Activated naive CD4-positive, alpha-beta T cell treated with anti-CD3 and anti-CD28 coated beads, Interleukin-2, amount 10 ng/mL, durations not matched to agents 7 days and 5 days (primary cell): ENCODE measurements at regions not wholly inside any gene's neighbourhood (a gene's known extent, or its start where the extent isn't known, plus 50 kb on each side); places are given as distances from the start of the nearest gene placed in this dataset.

ENCODE experiments used
- CTCF ChIA-PET: fragments of 350-600 bp; sonication (Branson Sonifier 250); formaldehyde crosslinking; loops from one replicate; lab custom pipeline; 2021; ENCODE audit warnings: antibody characterized with exemption; lab: Charles Lee
- DNase-seq: peaks from one replicate; pipeline ENCODE4 v3.0.0-alpha.2; 2020
- H3K27ac Mint-ChIP-seq: one replicate; pipeline ENCODE4 v1.8.0; 2021; ENCODE audit warnings: mild to moderate bottlenecking, moderate library complexity, mixed read lengths
- H3K27me3 Mint-ChIP-seq: one replicate; pipeline ENCODE4 v1.8.0; 2021; ENCODE audit warnings: mild to moderate bottlenecking, mixed read lengths
- H3K36me3 Mint-ChIP-seq: one replicate; pipeline ENCODE4 v1.8.0; 2021; ENCODE audit warnings: mixed read lengths
- H3K4me1 Mint-ChIP-seq: one replicate; pipeline ENCODE4 v1.8.0; 2021; ENCODE audit warnings: mixed read lengths
- H3K4me3 Mint-ChIP-seq: one replicate; pipeline ENCODE4 v1.8.0; 2021; ENCODE audit warnings: mild to moderate bottlenecking, moderate library complexity, mixed read lengths
- H3K9me3 Mint-ChIP-seq: one replicate; pipeline ENCODE4 v1.8.0; 2021; ENCODE audit warnings: mixed read lengths

DNA sequence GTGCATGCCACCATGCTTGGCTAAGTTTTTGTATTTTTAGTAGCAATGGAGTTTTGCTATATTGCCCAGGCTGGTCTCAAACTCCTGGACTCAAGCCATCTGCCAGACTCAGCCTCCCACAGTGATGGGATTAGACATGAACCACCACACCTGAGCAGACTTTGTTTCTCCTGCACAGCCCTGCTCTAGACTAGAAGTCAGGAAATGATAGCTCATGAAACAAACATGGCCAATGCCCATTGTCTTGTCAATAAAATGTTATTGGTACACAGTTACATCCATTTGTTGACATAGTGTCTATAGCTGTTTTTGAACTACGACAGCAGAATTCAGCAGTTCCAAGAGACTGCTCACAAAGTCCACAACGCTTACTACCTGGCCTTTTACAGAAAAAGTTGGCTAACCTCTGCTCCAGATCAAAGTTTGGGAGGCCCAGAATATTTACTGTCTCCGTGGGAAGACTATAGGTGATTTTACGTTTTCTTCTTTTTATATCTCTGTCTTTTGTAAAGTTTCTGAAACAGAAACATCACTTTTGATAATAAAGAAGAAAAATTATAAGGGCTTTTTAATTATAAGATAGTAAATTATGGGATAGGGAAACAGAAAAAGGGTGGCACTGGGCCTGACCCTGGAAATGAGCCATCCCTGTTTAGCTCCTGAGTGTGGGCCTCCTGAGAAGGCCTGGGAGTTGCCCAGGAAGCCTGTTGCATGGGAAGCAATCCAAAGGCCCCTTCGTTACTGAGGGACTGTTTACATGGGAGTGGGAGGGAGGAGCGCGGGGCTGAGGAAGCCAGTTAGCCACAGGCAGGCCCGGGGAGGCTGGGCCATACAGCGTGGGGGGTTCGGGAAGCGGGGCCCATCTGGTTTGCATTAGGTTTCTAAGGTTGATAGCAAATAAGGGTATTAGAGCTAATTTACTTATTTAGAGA, 201.5 kb downstream of the IRF8 start:
- CTCF ChIA-PET, result no interaction called here
- DNase-seq, result no peak
- Mint-ChIP-seq H3K27me3 (peaks cover 7% of the 10 kb centered on the region), H3K9me3 (no peaks in the 10 kb centered on the region), H3K36me3 (no peaks in the 10 kb centered on the region), H3K4me1 (no peaks in the 10 kb centered on the region), H3K27ac (no peak overlapping the region), H3K4me3 (no peak overlapping the region)

DNA sequence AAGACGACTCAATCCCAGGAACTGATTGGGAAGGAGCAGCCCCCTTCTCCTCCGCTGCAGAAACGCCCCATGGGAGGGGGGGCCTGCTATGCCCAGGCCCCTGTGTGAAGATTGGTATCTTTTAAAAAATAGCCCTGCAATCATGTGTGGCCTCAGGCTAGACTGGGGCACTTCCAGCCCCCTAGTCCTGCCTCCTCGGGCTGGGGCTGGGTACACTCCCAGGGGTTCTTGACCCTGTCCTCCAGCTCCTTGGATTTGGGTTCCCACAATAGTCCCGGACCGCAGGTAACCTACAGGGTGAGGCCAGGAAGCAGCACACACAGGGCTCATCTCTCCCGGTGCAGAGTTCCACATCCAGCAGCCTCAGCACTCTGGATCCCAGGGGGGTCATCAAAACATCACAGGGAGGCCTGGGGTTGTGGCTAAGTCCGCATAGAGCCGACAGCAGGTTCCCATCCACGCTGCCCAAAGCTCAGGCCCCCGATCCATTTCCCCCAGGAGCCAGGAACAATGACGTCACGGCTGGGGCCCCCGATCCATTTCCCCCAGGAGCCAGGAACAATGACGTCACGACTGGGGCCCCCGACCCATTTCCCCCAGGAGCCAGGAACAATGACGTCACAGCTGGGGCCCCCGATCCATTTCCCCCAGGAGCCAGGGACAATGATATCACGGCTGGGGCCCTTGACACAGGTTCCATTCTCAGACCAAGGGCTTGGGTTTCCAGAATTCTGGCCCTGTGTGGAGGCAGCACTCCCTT, 202.4 kb downstream of the IRF8 start:
- Mint-ChIP-seq H3K4me3 (no peak overlapping the region), H3K9me3 (no peaks in the 10 kb centered on the region), H3K4me1 (no peaks in the 10 kb centered on the region), H3K36me3 (no peaks in the 10 kb centered on the region), H3K27me3 (peaks cover 7% of the 10 kb centered on the region), H3K27ac (no peak overlapping the region)
- CTCF ChIA-PET, result no interaction called here
- no peak for DNase-seq

DNA sequence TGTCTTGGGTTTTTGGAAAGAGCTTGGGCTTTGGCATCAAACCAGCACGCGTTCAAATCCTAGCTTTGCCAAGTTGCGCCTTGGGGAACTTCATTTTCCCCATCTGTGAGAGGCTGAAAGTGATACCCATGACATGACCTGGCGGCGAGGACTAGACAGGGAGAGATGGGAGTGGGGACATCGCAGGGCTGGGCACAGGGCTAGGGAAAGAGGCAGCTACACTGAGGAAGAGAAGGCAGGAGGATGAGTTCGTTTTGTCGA, 202.9 kb downstream of the IRF8 start:
- no peaks in the 10 kb centered on the region for H3K36me3 Mint-ChIP-seq
- peaks cover 7% of the 10 kb centered on the region for H3K27me3 Mint-ChIP-seq
- no peak for DNase-seq
- H3K4me1 Mint-ChIP-seq, result no peaks in the 10 kb centered on the region
- H3K4me3 Mint-ChIP-seq, result no peak overlapping the region
- H3K9me3 Mint-ChIP-seq, result no peaks in the 10 kb centered on the region
- no peak overlapping the region for H3K27ac Mint-ChIP-seq
- CTCF ChIA-PET, result no interaction called here

DNA sequence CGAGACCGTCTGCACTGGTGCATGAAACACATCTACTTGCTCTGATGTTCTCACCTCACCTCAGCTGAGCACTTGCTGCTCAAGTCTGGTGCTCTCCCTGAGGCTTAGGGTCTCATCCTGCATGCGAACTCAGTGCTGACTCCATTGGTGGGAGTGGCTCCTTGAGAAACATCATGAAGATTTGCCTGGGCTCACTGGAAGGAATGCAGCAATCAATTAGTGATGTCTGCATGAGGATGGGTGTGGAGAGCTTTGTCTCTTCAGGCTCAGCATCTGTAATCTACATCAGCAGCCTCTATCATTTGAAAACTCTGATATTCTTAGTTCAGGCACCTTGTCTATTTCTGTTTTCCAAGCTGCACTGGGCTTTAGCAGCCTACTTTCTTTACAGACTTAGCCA, 204.4 kb downstream of the IRF8 start:
- H3K27me3 Mint-ChIP-seq, result peaks cover 7% of the 10 kb centered on the region
- H3K4me3 Mint-ChIP-seq, result no peak overlapping the region
- no peaks in the 10 kb centered on the region for H3K36me3 Mint-ChIP-seq
- H3K27ac Mint-ChIP-seq, result no peak overlapping the region
- DNase-seq, result no peak
- CTCF ChIA-PET, result no interaction called here
- no peaks in the 10 kb centered on the region for H3K4me1 Mint-ChIP-seq
- H3K9me3 Mint-ChIP-seq, result no peaks in the 10 kb centered on the region

DNA sequence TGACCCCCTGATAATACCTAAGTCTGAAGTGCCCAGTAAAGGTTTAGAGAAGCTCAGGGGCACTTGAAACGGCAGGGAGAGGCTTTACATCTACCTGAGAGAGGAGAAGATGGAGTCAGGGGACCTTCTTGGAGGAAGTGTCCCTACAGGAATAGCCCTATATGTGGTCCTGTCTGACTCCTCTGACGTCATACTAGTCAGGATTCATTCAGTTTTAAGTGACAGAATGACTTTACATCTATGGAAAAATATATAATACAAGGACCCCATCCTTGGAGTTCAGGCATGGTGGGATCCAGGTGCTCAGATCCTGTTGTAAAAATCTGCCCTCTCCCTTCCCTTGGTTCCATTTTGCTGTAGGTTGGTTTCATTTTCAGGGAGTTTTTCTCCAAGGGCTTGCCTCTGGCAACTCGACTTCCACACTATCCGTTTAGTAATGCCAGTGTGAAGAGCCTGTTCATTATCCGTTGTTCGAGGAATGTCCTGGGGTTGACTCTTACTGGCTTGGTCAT, 205.6 kb downstream of the IRF8 start:
- CTCF ChIA-PET, result no interaction called here
- H3K9me3 Mint-ChIP-seq, result no peaks in the 10 kb centered on the region
- H3K27me3 Mint-ChIP-seq, result peaks cover 7% of the 10 kb centered on the region
- DNase-seq, result no peak
- no peaks in the 10 kb centered on the region for H3K36me3 Mint-ChIP-seq
- no peak overlapping the region for H3K27ac Mint-ChIP-seq
- H3K4me3 Mint-ChIP-seq, result no peak overlapping the region
- no peaks in the 10 kb centered on the region for H3K4me1 Mint-ChIP-seq

DNA sequence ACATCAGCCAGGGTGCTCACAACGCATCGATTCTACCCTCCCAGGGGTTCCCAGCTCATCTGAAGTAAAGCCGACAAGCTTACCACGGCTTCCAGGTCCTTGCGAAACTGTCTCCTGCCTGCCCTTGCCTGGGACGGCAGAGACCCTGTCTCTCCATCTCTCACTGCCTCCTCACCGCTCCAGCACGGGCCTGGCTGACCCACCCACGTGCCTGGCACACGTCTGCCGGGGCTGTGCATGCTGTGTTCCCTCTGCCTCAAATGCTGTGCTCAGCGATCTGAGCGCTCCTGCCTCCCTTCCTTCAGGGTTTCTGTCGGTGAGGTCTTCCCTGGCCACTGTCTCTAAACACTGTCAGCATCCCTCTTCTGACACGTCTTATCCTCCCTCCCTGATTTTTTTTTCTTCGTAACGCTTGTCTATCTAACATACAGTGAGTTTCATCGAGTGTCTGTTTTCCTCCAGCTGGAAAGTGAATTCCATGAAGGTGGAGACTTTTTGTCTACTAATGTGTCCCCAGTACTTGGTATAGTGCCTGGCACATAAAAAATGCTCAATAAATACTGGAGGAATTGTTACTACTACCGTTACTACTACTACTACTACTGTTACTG, 208.4 kb downstream of the IRF8 start:
- peaks cover 3% of the 10 kb centered on the region for H3K9me3 Mint-ChIP-seq
- DNase-seq, result no peak
- CTCF ChIA-PET, result no interaction called here
- no peak overlapping the region for H3K27ac Mint-ChIP-seq
- H3K27me3 Mint-ChIP-seq, result peaks cover under 1% of the 10 kb centered on the region
- no peaks in the 10 kb centered on the region for H3K36me3 Mint-ChIP-seq
- H3K4me1 Mint-ChIP-seq, result no peaks in the 10 kb centered on the region
- no peak overlapping the region for H3K4me3 Mint-ChIP-seq

DNA sequence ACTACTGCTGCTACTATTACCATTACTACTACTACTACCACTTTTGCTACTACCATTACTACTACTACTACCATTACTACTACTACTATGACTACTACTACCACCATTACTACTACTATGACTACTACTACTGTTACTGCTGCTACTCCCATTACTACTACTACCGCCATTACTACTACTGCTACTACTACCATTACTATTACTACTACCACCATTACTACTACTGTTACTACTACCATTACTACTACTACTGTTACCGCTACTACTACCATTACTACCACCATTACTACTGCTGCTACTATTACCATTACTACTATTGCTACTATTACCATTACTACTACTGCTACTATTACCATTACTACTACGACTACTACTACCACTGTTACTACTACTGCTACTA, 209.1 kb downstream of the IRF8 start:
- DNase-seq, result no peak
- Mint-ChIP-seq H3K9me3 (peaks cover 3% of the 10 kb centered on the region), H3K4me3 (no peak overlapping the region), H3K4me1 (no peaks in the 10 kb centered on the region), H3K27ac (no peak overlapping the region), H3K27me3 (no peaks in the 10 kb centered on the region), H3K36me3 (no peaks in the 10 kb centered on the region)
- CTCF ChIA-PET, result no interaction called here

DNA sequence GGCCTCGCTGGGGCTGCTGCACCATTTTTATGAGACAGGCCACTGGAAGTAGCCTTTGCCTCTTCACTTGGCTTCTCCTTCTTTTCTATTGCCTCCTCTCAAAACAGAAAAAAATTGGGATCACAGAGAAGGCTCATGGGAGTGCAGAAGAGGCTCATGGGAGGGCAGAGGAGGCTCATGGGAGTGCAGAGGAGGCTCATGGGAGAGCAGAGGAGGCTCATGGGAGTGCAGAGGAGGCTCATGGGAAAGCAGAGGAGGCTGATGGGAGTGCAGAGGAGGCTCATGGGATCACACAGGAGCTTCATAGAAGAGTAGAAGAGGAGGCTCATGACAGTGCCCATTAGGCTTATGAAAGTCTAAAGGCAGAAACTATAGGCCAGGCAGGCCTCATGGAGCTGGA, 211.2 kb downstream of the IRF8 start:
- Mint-ChIP-seq H3K36me3 (no peaks in the 10 kb centered on the region), H3K9me3 (peaks cover 3% of the 10 kb centered on the region), H3K4me3 (no peak overlapping the region), H3K27ac (no peak overlapping the region), H3K27me3 (no peaks in the 10 kb centered on the region), H3K4me1 (no peaks in the 10 kb centered on the region)
- no peak for DNase-seq
- CTCF ChIA-PET, result no interaction called here

DNA sequence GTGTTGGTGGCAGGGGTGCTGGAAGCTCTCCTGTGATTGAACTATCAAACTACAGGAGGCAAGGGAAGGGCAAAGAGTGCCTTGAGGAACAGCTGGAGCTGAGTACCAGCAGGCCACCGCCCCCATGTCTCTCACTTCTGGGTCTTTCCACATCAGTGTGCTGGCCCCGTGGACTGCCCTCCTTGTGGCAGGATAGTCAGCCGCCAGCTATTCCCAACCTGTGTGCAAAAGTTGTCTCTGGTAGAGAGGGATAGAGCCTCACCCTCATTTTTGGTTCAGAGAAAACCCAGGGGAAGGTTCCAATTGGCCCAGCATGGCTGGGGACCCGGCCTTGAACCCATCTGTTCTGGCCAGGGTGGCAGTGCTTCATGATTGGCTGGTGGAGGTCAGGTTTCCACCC, 211.8 kb downstream of the IRF8 start:
- DNase-seq, result no peak
- CTCF ChIA-PET, result no interaction called here
- no peak overlapping the region for H3K4me3 Mint-ChIP-seq
- H3K27ac Mint-ChIP-seq, result no peak overlapping the region
- H3K4me1 Mint-ChIP-seq, result no peaks in the 10 kb centered on the region
- H3K36me3 Mint-ChIP-seq, result no peaks in the 10 kb centered on the region
- peaks cover 3% of the 10 kb centered on the region for H3K9me3 Mint-ChIP-seq
- no peaks in the 10 kb centered on the region for H3K27me3 Mint-ChIP-seq

DNA sequence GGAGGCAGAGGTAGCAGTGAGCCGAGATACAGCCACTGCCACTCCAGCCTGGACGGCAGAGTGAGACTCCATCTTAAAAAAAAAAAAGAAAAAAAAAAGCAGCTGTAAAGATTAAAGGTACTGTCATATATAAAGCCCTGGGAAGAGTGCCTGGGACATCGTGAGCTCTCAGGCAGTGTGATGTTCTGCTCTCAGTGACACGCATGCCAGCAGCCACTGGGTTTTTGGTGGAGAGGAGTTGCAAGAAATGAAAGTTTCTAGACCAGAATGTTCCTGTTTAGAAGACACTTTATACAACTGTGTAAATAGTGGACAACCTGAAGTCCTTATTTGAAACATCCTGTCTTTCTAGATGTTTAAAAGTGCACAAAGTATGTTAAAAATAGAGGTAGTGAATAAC, 213.2 kb downstream of the IRF8 start:
- Mint-ChIP-seq H3K27me3 (peaks cover 4% of the 10 kb centered on the region), H3K27ac (no peak overlapping the region), H3K4me1 (no peaks in the 10 kb centered on the region), H3K36me3 (no peaks in the 10 kb centered on the region), H3K9me3 (peaks cover 3% of the 10 kb centered on the region), H3K4me3 (no peak overlapping the region)
- no peak for DNase-seq
- CTCF ChIA-PET, result no interaction called here

DNA sequence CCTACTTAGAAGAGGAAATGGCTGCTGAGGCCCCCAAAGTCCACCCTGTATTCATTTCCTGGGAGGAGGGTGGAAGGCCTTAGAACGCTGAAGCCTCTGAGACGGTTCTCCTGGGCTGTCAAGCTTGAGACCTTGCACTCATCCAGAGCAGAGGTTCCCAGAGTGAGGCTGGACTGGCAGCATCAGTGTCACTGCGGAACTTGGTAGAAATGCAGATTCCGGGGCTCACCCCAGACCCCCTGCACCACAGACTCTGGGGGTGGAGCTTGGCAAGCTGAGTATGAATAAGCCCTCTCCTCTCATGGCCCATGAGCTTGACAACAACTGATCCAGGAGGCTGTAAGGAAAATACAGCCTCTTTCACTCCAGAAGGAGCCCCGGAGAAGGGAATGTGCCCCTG, 218.3 kb downstream of the IRF8 start:
- Mint-ChIP-seq H3K27me3 (peaks cover 25% of the 10 kb centered on the region), H3K4me3 (no peak overlapping the region), H3K27ac (no peak overlapping the region), H3K36me3 (no peaks in the 10 kb centered on the region), H3K4me1 (no peaks in the 10 kb centered on the region), H3K9me3 (no peaks in the 10 kb centered on the region)
- CTCF ChIA-PET, result no interaction called here
- DNase-seq, result no peak

DNA sequence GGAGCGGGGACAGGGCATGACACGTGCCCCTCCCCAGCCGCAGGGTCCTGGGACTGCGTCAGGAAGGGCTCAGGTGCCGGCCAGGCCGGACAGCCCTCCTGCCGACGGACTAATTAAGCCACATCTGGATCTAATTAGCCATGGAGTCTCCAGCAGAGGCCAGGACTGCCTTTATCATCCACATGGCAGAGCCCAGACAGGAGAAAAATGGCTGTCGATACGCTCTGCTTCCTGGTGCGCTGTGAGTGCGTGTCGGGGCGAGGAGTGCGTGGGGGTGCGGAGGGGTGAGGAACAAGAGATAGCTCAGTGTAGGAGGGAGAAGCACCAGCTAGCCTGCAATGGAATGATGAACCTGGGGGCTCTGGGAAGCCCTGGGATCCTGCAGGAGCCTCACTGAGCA, 218.8 kb downstream of the IRF8 start:
- Mint-ChIP-seq H3K27me3 (peaks cover 29% of the 10 kb centered on the region), H3K27ac (no peak overlapping the region), H3K9me3 (no peaks in the 10 kb centered on the region), H3K4me3 (no peak overlapping the region), H3K36me3 (no peaks in the 10 kb centered on the region), H3K4me1 (no peaks in the 10 kb centered on the region)
- CTCF ChIA-PET, result no interaction called here
- no peak for DNase-seq

DNA sequence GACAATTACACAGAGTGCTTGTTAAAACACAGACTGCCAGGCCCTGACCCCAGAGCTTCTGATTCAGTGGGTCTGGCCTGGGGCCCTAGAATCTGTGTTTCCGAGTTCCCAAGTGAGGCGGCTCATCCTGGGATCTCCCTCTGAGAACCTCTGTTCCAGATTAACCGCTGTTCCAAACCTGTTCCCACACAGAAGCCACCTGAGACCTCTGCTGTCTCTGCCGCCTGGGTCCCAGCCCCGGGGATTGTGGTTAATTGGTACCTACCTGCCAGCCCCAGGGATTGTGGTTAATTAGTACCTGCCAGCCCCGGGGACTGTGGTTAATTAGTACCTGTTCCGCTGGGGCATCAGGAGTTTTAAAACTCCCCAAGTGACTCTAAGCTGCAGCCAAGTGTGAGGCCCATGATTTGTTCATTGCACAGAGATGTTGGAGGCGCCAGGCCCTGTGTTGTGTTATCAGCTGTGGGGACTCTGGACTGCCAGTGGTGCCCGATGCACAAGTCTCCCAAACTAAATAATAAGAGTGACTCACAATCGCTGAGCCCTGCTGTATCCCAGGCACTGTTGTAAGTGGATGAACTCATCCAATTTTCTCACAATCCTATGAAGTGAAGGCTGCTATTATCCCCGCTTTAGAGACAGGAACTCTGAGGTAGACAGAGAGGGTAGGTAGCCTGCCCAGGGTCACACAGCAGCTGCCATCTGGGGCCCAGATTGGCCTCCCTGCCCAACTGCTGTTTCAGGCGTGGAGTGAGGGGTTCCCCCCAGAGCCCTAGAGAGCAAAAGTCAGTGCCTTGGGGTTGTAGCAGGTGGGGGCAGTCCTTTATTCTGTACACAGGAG, 219.7 kb downstream of the IRF8 start:
- Mint-ChIP-seq H3K9me3 (no peaks in the 10 kb centered on the region), H3K4me3 (no peak overlapping the region), H3K27me3 (peaks cover 31% of the 10 kb centered on the region), H3K4me1 (no peaks in the 10 kb centered on the region), H3K36me3 (no peaks in the 10 kb centered on the region), H3K27ac (no peak overlapping the region)
- CTCF ChIA-PET, result no interaction called here
- DNase-seq, result no peak
